ENCODE measurements at regions not wholly inside any gene's neighbourhood (a gene's known extent, or its start where the extent isn't known, plus 50 kb on each side); places are given as distances from the start of the nearest gene placed in this dataset.

DNA sequence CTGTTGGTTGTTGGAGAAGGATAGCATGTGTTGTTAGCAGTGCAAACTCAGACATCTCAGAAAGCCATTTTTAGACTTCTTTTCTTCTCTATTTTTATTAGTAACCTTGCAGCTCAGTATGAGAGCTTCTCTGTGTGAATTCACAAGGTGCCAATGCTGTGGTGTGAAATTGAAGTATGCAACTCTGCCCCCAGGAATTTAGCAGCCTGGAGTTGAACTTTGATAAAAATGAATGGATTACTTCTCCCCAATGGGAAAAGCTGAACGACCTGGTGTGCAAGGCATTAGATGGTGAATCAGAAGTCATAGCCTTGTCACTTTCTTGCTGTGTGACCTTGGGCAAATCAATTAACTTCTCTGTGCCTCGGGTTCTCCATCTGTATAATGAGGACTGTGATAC, 512.3 kb upstream of the PCDH9 start:
- Histone ChIP-seq H2AFZ (ENCODE audit: low read length) (peak overlapping the region; percentile 76), H3K4me1 (ENCODE audit: control insufficient read depth in 2 of 2, insufficient read depth in 1 of 2, low read depth in 1 of 2, low read length in 2 of 2) (no peaks in the 10 kb centered on the region), H3K4me2 (ENCODE audit: insufficient read depth, low read length, poor library complexity, severe bottlenecking) (no peak overlapping the region), H2BK5ac (ENCODE audit: low read length) (no peak overlapping the region), H3K18ac (ENCODE audit: low read length) (no peak overlapping the region), H3K9ac (ENCODE audit: low read depth, low read length, poor library complexity) (no peak overlapping the region), H3K23ac (ENCODE audit: low read depth, low read length, poor library complexity) (no peak overlapping the region), H2BK120ac (ENCODE audit: low read depth, low read length) (no peak overlapping the region), H4K91ac (ENCODE audit: low read depth, low read length, poor library complexity) (no peak overlapping the region), H3K9me3 (replicated peaks in 1 of 2; ENCODE audit: control insufficient read depth in 2 of 2, insufficient read depth in 1 of 2, low read depth in 1 of 2, low read length in 2 of 2) (no peaks in the 10 kb centered on the region), H3K27ac (replicated peaks; ENCODE audit: low read length) (no peak overlapping the region), H4K8ac (ENCODE audit: low read depth, low read length) (no peak overlapping the region), H2BK15ac (ENCODE audit: low read length) (no peak overlapping the region), H3K79me1 (ENCODE audit: low read depth, low read length) (no peaks in the 10 kb centered on the region), H2BK12ac (ENCODE audit: low read length) (no peak overlapping the region), H3K36me3 (replicated peaks in 1 of 2; ENCODE audit: control insufficient read depth in 2 of 2, insufficient read depth in 2 of 2, low read length in 2 of 2) (no peaks in the 10 kb centered on the region), H3K14ac (ENCODE audit: low read length) (no peak overlapping the region), H3K4ac (ENCODE audit: low read length) (no peak overlapping the region), H2AK5ac (ENCODE audit: low read depth, low read length) (no peak overlapping the region), H3K4me3 (ENCODE audit: low read length in 2 of 2) (no peak overlapping the region), H3K27me3 (ENCODE audit: control insufficient read depth in 3 of 3, insufficient read depth in 3 of 3, low read depth in 1 of 3, low read length in 3 of 3) (no peaks in the 10 kb centered on the region)
- DNase-seq (ENCODE audit: low spot score): no peak
- WGBS, 2 donors (ENCODE audit: extremely low coverage in 2 of 2, insufficient read length in 2 of 2, insufficient replicate concordance in 1 of 2): no CpG with 5 or more reads among the region's 2 CpGs

DNA sequence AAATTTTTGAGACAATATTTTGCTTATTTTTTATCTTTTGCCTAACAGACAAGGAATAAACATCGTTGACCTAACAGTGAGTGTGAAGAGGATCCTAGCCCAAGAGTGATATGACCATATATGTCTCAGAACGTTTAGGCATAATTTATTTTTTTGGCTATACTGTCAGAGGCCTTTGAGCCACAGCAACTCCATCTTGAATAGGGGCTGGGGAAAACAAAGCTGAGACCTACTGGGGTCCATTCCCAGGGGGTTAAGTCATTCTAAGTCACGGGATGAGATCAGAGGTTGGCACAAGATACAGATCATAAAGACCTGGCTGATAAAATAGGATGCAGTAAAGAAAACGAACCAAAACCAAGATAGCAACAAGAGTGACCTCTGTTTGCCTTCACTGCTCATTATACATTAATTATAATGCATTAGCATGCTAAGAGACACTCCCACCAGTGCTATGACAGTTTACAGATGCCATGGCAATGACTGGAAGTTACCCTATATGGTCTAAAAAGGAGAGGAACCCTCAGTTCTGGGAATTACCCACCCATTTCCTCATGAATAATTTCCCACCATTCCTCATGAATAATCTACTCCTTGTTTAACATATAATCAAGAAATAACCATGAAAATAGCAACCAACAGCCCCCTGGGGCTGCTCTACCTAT, 510.9 kb upstream of the PCDH9 start:
- Histone ChIP-seq H2BK5ac (ENCODE audit: low read length) (no peak overlapping the region), H4K91ac (ENCODE audit: low read depth, low read length, poor library complexity) (no peak overlapping the region), H2AK5ac (ENCODE audit: low read depth, low read length) (no peak overlapping the region), H4K8ac (ENCODE audit: low read depth, low read length) (no peak overlapping the region), H3K4me1 (ENCODE audit: control insufficient read depth in 2 of 2, insufficient read depth in 1 of 2, low read depth in 1 of 2, low read length in 2 of 2) (peaks cover 2 to 6% of the 10 kb centered on the region in 2 donors), H3K27me3 (ENCODE audit: control insufficient read depth in 3 of 3, insufficient read depth in 3 of 3, low read depth in 1 of 3, low read length in 3 of 3) (no peaks in the 10 kb centered on the region), H3K9me3 (replicated peaks in 1 of 2; ENCODE audit: control insufficient read depth in 2 of 2, insufficient read depth in 1 of 2, low read depth in 1 of 2, low read length in 2 of 2) (no peaks in the 10 kb centered on the region), H2BK120ac (ENCODE audit: low read depth, low read length) (no peak overlapping the region), H3K23ac (ENCODE audit: low read depth, low read length, poor library complexity) (no peak overlapping the region), H2AFZ (ENCODE audit: low read length) (peak overlapping the region; percentile 76), H3K14ac (ENCODE audit: low read length) (no peak overlapping the region), H3K4ac (ENCODE audit: low read length) (no peak overlapping the region), H3K4me2 (ENCODE audit: insufficient read depth, low read length, poor library complexity, severe bottlenecking) (no peak overlapping the region), H3K79me1 (ENCODE audit: low read depth, low read length) (no peaks in the 10 kb centered on the region), H3K18ac (ENCODE audit: low read length) (no peak overlapping the region), H2BK12ac (ENCODE audit: low read length) (no peak overlapping the region), H3K4me3 (ENCODE audit: low read length in 2 of 2) (no peak overlapping the region), H3K36me3 (replicated peaks in 1 of 2; ENCODE audit: control insufficient read depth in 2 of 2, insufficient read depth in 2 of 2, low read length in 2 of 2) (no peaks in the 10 kb centered on the region), H2BK15ac (ENCODE audit: low read length) (no peak overlapping the region), H3K27ac (replicated peaks; ENCODE audit: low read length) (no peak overlapping the region), H3K9ac (ENCODE audit: low read depth, low read length, poor library complexity) (no peak overlapping the region)
- no peak for DNase-seq (ENCODE audit: low spot score)
- WGBS, 2 donors (ENCODE audit: extremely low coverage in 2 of 2, insufficient read length in 2 of 2, insufficient replicate concordance in 1 of 2): no CpG with 5 or more reads among the region's 4 CpGs

DNA sequence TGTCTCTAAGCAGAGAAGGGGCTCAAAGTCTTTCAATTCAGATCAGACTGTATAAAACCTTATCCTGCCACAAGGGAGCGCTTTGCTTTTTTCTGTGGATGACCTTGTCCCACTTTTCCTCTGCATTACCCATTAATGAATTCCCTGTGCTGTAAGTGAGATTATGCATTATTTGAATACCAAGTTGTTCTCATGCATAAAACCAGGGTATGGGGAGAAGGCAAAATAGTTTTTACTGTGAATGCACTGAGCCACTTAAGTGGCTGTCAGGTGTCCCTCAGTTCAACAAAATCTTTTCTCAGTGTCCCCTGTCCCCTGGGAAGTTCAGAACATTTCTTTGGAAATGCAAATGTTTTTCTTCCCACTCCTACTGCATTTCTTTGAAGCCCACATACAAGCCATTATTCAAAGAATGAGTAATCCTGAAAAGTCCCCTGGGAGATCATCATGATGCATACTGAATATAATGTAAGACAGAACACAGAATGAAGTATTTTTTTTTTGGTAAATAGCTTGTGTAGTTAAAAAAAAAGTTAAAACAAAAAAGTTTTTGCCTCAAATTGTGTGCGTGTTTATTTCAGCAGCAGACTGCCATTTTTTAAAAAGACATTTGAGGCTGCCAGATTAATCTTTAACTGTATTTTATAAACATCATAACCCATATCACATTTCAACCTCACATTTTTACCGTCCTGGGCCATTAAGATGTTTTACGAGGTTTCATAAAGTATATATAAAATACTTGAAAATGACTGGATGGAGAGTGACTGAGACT, 506.7 kb upstream of the PCDH9 start:
- H3K9me3 ChIP-seq (replicated peaks in 1 of 2; ENCODE audit: control insufficient read depth in 2 of 2, insufficient read depth in 1 of 2, low read depth in 1 of 2, low read length in 2 of 2): no peaks in the 10 kb centered on the region
- H4K91ac ChIP-seq (ENCODE audit: low read depth, low read length, poor library complexity): no peak overlapping the region
- H3K14ac ChIP-seq (ENCODE audit: low read length): no peak overlapping the region
- no peak overlapping the region for H3K4me2 ChIP-seq (ENCODE audit: insufficient read depth, low read length, poor library complexity, severe bottlenecking)
- H2BK15ac ChIP-seq (ENCODE audit: low read length): no peak overlapping the region
- H2BK120ac ChIP-seq (ENCODE audit: low read depth, low read length): no peak overlapping the region
- H4K8ac ChIP-seq (ENCODE audit: low read depth, low read length): no peak overlapping the region
- no peak overlapping the region for H2AK5ac ChIP-seq (ENCODE audit: low read depth, low read length)
- no peak overlapping the region for H3K18ac ChIP-seq (ENCODE audit: low read length)
- no peak overlapping the region for H3K9ac ChIP-seq (ENCODE audit: low read depth, low read length, poor library complexity)
- no peak overlapping the region for H2BK5ac ChIP-seq (ENCODE audit: low read length)
- H3K27me3 ChIP-seq (ENCODE audit: control insufficient read depth in 3 of 3, insufficient read depth in 3 of 3, low read depth in 1 of 3, low read length in 3 of 3): no peaks in the 10 kb centered on the region
- no peaks in the 10 kb centered on the region for H3K36me3 ChIP-seq (replicated peaks in 1 of 2; ENCODE audit: control insufficient read depth in 2 of 2, insufficient read depth in 2 of 2, low read length in 2 of 2)
- H3K4me1 ChIP-seq (ENCODE audit: control insufficient read depth in 2 of 2, insufficient read depth in 1 of 2, low read depth in 1 of 2, low read length in 2 of 2): peaks cover 2 to 10% of the 10 kb centered on the region in 2 donors
- H3K4me3 ChIP-seq (ENCODE audit: low read length in 2 of 2): no peak overlapping the region
- no peak overlapping the region for H2BK12ac ChIP-seq (ENCODE audit: low read length)
- no CpG with 5 or more reads among the region's 4 CpGs for WGBS, 2 donors (ENCODE audit: extremely low coverage in 2 of 2, insufficient read length in 2 of 2, insufficient replicate concordance in 1 of 2)
- H3K23ac ChIP-seq (ENCODE audit: low read depth, low read length, poor library complexity): no peak overlapping the region
- H2AFZ ChIP-seq (ENCODE audit: low read length): peak overlapping the region; percentile 60
- peak; percentile 36 for DNase-seq (ENCODE audit: low spot score)
- no peak overlapping the region for H3K27ac ChIP-seq (replicated peaks; ENCODE audit: low read length)
- H3K79me1 ChIP-seq (ENCODE audit: low read depth, low read length): no peaks in the 10 kb centered on the region
- no peak overlapping the region for H3K4ac ChIP-seq (ENCODE audit: low read length)

- no peaks in the 10 kb centered on the region for H3K36me3 ChIP-seq (replicated peaks in 1 of 2; ENCODE audit: control insufficient read depth in 2 of 2, insufficient read depth in 2 of 2, low read length in 2 of 2)
- no peak overlapping the region for H3K4me2 ChIP-seq (ENCODE audit: insufficient read depth, low read length, poor library complexity, severe bottlenecking)
- no peak overlapping the region for H2BK12ac ChIP-seq (ENCODE audit: low read length)
- no peak overlapping the region for H3K14ac ChIP-seq (ENCODE audit: low read length)
- no peak overlapping the region for H3K4me3 ChIP-seq (ENCODE audit: low read length in 2 of 2)
- H3K4ac ChIP-seq (ENCODE audit: low read length): no peak overlapping the region
- no peaks in the 10 kb centered on the region for H3K27me3 ChIP-seq (ENCODE audit: control insufficient read depth in 3 of 3, insufficient read depth in 3 of 3, low read depth in 1 of 3, low read length in 3 of 3)
- no peak overlapping the region for H3K27ac ChIP-seq (replicated peaks; ENCODE audit: low read length)
- DNase-seq (ENCODE audit: low spot score): no peak
- H3K18ac ChIP-seq (ENCODE audit: low read length): no peak overlapping the region
- H4K91ac ChIP-seq (ENCODE audit: low read depth, low read length, poor library complexity): no peak overlapping the region
- no peak overlapping the region for H2AFZ ChIP-seq (ENCODE audit: low read length)
- H2AK5ac ChIP-seq (ENCODE audit: low read depth, low read length): no peak overlapping the region
- no peak overlapping the region for H3K9ac ChIP-seq (ENCODE audit: low read depth, low read length, poor library complexity)
- no peak overlapping the region for H3K23ac ChIP-seq (ENCODE audit: low read depth, low read length, poor library complexity)
- H3K4me1 ChIP-seq (ENCODE audit: control insufficient read depth in 2 of 2, insufficient read depth in 1 of 2, low read depth in 1 of 2, low read length in 2 of 2): peaks cover 2 to 10% of the 10 kb centered on the region in 2 donors
- H3K79me1 ChIP-seq (ENCODE audit: low read depth, low read length): no peaks in the 10 kb centered on the region
- no CpG with 5 or more reads among the region's 1 CpG for WGBS, 2 donors (ENCODE audit: extremely low coverage in 2 of 2, insufficient read length in 2 of 2, insufficient replicate concordance in 1 of 2)
- H3K9me3 ChIP-seq (replicated peaks in 1 of 2; ENCODE audit: control insufficient read depth in 2 of 2, insufficient read depth in 1 of 2, low read depth in 1 of 2, low read length in 2 of 2): no peaks in the 10 kb centered on the region
- H2BK120ac ChIP-seq (ENCODE audit: low read depth, low read length): no peak overlapping the region
- no peak overlapping the region for H4K8ac ChIP-seq (ENCODE audit: low read depth, low read length)
- H2BK15ac ChIP-seq (ENCODE audit: low read length): no peak overlapping the region
- H2BK5ac ChIP-seq (ENCODE audit: low read length): no peak overlapping the region
Measured at GRCh38 chr13:67735651-67736050, 505.5 kb upstream of the PCDH9 start.
